Ovary (tissue), 3 donors: ENCODE measurements at regions not wholly inside any gene's neighbourhood (a gene's known extent, or its start where the extent isn't known, plus 50 kb on each side); places are given as distances from the start of the nearest gene placed in this dataset.

ENCODE experiments used
- POLR2A ChIP-seq: fragments of 450-650 bp; IDR thresholded peaks from one replicate; pipeline ENCODE4 v1.6.1; 2017; ENCODE audit warnings: antibody characterized with exemption, mild to moderate bottlenecking, moderate library complexity
- TF ChIP-seq, protein P1 (sequence below), 3 donors: fragments of 450-650 bp in 2 of 3; fragments of 200-600 bp in 1 of 3; IDR thresholded peaks; one replicate each; pipeline versions ENCODE4 v1.5.1 to v1.8.0; 2016 to 2022; ENCODE audit warnings: antibody characterized with exemption in 3 of 3, mild to moderate bottlenecking in 1 of 3
- donor health status: DM: no; HTN: no; CAD: no.

DNA sequence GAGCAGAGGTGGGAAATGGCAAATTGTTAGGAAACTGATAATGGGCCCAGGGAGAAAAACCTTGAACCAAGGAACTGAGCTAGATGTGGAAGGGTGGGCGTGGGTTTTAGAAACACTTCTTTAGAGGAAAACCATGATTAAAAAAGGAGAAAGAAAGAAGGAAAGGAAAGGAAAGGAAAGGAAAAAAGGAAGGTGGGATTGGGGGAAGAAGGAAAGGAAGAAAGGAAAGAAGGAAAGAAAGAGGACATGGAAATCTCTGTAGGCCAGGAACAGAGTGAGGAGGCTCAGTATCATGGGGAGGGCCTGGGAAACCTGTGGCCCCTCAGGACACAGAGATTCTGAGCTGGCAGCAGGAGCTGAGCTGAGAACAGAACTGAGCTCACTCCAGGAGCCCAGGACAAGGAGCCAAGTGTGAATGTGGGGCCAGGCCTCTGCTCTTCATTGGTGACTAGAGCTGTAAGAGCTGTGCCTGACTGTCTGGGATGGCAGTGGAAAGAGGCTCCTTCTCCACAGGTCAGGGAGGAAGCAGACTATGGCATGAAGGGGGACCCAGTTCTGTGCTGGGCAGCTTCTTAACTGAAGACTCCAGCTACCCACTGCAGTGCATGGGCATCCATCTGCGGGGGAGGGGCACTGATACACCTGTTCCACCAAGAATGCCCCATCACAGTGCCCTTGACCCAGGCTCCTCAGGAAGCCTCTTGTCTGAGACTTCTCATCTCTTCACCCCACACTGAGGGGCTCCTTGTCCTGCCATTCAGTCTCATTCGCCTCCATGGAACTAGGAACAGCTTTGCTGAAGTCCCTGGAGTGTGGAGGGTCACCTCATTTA is 116.1 kb upstream of the BACH2 start:
- TF ChIP-seq, protein P1, sequence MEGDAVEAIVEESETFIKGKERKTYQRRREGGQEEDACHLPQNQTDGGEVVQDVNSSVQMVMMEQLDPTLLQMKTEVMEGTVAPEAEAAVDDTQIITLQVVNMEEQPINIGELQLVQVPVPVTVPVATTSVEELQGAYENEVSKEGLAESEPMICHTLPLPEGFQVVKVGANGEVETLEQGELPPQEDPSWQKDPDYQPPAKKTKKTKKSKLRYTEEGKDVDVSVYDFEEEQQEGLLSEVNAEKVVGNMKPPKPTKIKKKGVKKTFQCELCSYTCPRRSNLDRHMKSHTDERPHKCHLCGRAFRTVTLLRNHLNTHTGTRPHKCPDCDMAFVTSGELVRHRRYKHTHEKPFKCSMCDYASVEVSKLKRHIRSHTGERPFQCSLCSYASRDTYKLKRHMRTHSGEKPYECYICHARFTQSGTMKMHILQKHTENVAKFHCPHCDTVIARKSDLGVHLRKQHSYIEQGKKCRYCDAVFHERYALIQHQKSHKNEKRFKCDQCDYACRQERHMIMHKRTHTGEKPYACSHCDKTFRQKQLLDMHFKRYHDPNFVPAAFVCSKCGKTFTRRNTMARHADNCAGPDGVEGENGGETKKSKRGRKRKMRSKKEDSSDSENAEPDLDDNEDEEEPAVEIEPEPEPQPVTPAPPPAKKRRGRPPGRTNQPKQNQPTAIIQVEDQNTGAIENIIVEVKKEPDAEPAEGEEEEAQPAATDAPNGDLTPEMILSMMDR (IDR thresholded peaks at IDR 0.05) = no peak
- no peak for TF ChIP-seq POLR2A
